Endothelial cell of umbilical vein (primary cell): ENCODE measurements at regions not wholly inside any gene's neighbourhood (a gene's known extent, or its start where the extent isn't known, plus 50 kb on each side); places are given as distances from the start of the nearest gene placed in this dataset.

Experiments
- EZH2 ChIP-seq: IDR thresholded peaks from 2 replicates; pipeline ENCODE4 v1.6.1; 2012; ENCODE audit warnings: borderline replicate concordance, low read depth, mild to moderate bottlenecking, moderate library complexity, low read length, inconsistent platforms; ENCODE audit not compliant: severe bottlenecking
- MAX ChIP-seq: IDR thresholded peaks from 2 replicates; pipeline ENCODE4 v1.6.1; 2011; ENCODE audit not compliant: insufficient read depth, insufficient read length
- POLR2A ChIP-seq: IDR thresholded peaks from 2 replicates; pipeline ENCODE4 v1.6.1; 2012; ENCODE audit warnings: low read depth, mild to moderate bottlenecking, control low read depth, low read length
- TF ChIP-seq, protein P1 (sequence below), 2 donors: IDR thresholded peaks; 1 replicate in 1 of 2; 2 replicates in 1 of 2; pipeline ENCODE4 v1.5.1; 2011; ENCODE audit warnings: low read length in 2 of 2, mild to moderate bottlenecking in 2 of 2, moderate library complexity in 2 of 2, control low read depth in 1 of 2, inconsistent platforms in 1 of 2, low read depth in 1 of 2; ENCODE audit not compliant: insufficient read depth in 1 of 2; ENCODE audit errors: extremely low read depth in 1 of 2

DNA sequence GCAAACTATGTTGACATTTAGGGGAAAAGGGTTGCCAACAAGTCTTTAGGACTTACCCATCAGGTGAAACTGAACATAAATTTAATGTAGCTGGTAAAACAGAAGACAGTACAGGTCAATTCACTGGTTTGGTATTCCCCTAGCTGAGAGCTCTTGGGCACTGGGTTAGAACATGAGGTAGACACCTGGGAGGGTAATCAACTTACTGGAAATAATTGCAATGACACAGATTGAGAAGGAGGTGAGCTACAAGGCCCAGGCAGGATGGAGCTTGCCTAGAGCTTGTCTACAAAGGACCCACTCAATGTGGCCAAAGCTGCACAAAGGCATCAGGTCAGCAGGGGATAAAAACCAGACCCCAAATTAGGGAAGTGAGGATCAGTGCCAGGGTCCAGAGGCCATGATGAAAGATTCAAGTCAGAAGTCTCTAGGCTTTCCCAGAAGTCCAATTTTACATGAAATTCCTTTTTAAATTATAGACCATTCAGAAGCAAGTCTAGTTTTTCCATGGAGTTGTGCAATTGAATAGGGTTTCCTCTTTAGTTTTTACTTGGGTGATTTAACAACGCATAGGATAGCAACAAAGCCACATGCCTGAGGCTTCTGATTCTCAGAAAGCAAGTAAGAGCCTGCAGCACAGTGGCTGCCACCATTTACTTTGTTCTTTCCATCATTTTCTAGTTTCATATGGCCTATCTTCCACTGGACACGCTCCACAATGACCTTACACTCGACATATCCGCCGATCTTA lies 194.0 kb downstream of the NDFIP2 start:
- TF ChIP-seq POLR2A: no peak
- TF ChIP-seq, protein P1, sequence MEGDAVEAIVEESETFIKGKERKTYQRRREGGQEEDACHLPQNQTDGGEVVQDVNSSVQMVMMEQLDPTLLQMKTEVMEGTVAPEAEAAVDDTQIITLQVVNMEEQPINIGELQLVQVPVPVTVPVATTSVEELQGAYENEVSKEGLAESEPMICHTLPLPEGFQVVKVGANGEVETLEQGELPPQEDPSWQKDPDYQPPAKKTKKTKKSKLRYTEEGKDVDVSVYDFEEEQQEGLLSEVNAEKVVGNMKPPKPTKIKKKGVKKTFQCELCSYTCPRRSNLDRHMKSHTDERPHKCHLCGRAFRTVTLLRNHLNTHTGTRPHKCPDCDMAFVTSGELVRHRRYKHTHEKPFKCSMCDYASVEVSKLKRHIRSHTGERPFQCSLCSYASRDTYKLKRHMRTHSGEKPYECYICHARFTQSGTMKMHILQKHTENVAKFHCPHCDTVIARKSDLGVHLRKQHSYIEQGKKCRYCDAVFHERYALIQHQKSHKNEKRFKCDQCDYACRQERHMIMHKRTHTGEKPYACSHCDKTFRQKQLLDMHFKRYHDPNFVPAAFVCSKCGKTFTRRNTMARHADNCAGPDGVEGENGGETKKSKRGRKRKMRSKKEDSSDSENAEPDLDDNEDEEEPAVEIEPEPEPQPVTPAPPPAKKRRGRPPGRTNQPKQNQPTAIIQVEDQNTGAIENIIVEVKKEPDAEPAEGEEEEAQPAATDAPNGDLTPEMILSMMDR (IDR thresholded peaks at IDR 0.05; ENCODE audit: extremely low read depth in 1 of 2, insufficient read depth in 1 of 2, low read depth in 1 of 2, low read length in 2 of 2): no peak
- no peak for TF ChIP-seq MAX
- TF ChIP-seq EZH2: no peak
